ENCODE measurements at regions not wholly inside any gene's neighbourhood (a gene's known extent, or its start where the extent isn't known, plus 50 kb on each side); places are given as distances from the start of the nearest gene placed in this dataset.
"Not testable (repeated sequence)": the region's sequence is repeated elsewhere in the genome, so short reads cannot be mapped to it uniquely, and the experiment has no call there.

DNA sequence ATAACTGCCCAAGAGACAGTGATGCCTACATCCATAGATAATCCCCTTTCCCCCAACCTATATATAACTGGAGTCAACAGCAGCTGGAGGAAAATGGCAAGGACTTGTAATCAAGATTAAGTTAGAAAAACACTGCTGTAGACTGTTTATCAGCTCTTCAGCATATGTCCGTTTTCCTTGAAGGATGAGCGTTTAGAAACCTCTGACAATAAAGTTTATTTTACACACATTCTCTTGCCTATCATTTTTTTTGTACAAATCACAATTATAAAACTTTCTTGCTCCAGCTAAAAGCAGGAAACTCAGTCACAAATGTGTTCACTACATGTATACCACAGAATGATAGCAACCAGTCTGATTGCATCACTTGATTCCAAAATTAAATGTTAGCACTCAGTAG, 50.8 kb downstream of the PPIAL4G start:
- H3K4me3 ChIP-seq (replicated peaks; ENCODE audit: low read depth, low read length); DNase-seq (ENCODE audit: extremely low read depth, low read depth): not testable (repeated sequence)

DNA sequence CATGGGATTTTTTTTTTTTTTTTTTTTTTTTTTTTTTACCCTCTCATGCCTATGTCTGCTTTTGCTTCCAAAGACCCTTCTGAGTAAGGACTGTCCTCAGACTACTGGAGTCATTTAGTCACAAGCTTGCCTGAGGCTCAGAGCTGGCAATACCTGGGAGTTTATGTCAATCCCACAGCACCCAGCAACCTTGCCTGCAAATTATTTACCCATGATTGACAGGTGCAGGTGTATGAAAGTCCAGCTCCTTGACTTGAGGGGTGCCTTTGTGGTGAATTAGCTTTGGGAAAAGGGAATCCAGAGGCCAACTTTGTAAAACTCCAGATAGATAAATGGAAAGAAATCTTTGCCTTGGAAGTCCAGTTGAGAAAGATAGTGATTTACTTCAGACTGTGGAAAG, 53.2 kb downstream of the PPIAL4G start:
- not testable (repeated sequence) for DNase-seq (ENCODE audit: extremely low read depth, low read depth); H3K4me3 ChIP-seq (replicated peaks; ENCODE audit: low read depth, low read length)

DNA sequence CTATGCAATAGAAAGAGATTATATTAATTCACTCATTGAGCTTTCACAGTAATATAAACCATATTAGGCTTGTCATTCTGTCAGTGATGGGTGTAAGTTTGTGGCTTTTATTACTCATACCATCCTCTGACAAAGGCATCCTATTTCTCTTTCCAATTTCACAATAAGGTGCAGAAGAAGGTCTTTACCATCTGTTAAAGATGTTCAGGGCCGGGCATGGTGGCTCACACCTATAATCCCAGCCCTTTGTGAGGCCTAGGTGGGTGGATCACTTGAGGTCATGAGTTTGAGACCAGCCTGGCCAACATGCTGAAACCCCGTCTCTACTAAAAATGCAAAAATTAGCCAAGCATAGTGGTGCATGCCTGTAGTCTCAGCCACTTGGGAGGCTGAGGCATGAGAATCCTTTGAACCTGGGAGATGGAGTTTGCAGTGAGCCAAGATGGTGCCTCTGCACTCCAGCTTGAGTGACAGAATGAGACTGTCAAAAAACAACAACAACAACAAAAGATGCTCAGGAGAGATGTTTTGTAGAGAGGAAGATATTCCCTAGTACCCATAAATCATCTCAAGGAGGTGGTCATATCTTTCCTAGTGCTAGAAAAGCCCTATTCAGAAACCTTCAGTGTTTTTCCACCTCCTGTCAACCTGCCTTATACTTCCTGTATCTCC, 56.0 kb downstream of the PPIAL4G start:
- not testable (repeated sequence) for DNase-seq (ENCODE audit: extremely low read depth, low read depth); H3K4me3 ChIP-seq (replicated peaks; ENCODE audit: low read depth, low read length)

DNA sequence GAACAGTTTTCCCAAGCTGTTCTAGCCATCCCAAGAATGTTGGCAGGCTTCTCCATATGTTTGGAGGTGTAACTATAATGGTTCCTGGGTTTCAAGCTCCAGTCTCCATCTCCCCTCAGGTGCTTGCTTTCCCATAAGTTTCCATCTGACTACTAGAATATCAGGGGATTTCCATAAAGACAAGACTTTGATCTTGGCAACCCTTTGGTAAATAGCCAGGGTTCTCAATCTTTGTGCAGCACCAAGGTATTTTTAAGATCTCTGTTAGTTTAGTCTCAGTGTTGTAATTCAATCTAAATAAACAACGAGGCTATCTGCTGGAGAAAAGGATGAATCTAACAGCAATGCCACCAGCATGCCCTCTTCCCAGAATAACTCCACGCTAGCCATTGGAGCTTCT, 56.7 kb downstream of the PPIAL4G start:
- not testable (repeated sequence) for H3K4me3 ChIP-seq (replicated peaks; ENCODE audit: low read depth, low read length); DNase-seq (ENCODE audit: extremely low read depth, low read depth)

DNA sequence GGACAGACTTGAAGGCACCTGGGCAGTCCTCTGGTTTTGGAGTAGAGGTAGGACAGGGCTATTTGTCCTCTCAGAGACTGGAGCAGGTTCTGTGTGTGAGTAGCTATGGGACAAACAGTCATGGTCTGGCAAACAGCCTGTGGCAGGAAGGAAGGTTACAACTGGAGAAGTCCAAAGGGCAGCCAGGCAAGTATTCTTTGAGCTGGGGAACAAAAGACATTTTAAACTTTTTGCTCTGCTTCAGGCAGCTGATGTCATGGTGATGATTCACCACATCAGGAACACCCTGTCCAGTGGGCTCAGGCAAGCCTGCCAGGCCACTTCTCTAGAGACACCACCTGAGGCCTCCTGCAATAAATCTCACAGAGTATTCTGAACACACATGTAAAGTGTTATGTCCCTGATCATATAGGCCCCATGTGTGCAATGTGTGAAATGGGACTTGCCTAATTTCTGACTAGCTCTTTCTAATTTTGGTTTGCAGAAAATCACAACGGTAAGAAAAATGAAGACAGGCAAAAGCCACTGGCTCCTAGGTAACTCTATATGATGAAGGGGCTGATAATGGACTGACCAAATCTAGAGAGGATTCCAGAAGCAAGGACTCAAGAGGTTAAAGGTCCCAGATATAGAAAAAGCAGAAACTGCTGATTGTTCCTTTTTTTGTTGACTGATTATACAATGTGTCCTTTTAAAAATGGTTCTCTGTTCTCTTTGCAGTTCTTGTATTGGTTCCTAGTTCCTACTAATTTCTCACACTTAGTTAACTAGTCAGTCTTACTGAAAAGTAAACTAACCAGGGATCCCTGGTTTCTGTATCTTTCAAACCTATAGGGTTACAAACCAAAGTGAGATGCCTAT, 58.7 kb downstream of the PPIAL4G start:
- H3K4me3 ChIP-seq (replicated peaks; ENCODE audit: low read depth, low read length): not testable (repeated sequence)
- DNase-seq (ENCODE audit: extremely low read depth, low read depth): peak; percentile 33

DNA sequence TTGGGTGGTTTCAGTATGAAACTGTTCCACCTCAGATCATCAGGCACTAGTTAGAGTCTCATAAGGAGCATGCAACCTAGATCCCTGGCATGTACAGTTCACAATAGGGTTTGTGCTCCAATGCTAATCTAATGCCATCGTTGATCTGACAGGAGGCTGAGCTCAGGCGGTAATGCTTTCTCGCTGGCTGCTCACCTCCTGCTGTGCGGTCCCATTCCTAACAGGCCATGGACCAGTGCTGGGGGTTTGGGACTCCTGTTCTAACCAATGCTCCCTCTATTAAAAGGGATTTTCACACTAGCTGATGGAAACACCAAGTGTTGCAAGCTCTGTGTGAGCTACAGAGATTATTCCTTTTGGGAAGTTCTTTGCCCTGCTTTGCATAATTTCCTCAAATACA, 60.2 kb downstream of the PPIAL4G start:
- DNase-seq (ENCODE audit: extremely low read depth, low read depth); H3K4me3 ChIP-seq (replicated peaks; ENCODE audit: low read depth, low read length): not testable (repeated sequence)

DNA sequence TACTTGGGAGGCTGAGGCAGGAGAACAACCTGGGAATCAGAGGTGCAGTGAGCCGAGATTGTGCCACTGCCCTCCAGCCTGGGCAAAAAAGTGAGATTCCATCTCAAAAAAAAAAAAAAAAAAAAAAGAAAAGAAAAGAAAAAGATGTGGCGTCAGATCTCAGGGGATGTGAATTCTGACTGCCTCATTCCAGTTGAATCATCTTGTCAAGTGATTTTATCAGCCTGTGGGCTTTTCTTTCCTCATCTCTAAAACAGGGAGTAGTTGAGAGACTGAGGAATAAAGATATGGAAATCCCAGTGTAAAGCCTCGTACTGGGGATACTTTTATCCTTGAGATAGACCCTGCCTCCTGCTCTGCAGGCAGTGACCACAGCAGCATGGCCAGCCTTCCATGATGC, 65.9 kb downstream of the PPIAL4G start:
- not testable (repeated sequence) for DNase-seq (ENCODE audit: extremely low read depth, low read depth); H3K4me3 ChIP-seq (replicated peaks; ENCODE audit: low read depth, low read length)

DNA sequence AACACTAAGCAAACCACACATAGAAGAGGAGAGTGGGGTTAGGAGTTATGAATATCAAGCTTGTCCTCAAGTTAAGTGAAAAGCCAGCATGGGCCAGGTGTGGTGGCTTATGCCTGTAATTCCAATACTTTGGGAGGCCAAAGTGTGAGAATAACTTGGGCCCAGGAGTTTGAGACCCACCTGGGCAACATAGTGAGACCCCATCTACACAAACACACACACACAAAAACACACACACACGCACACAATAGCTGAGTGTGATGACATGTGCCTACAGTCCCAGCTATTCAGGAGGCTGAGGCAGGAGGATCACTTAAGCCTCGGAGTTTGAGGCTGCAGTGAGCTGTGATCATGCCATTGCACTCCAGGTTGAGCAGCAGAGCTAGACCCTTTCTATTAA, 69.7 kb downstream of the PPIAL4G start:
- not testable (repeated sequence) for H3K4me3 ChIP-seq (replicated peaks; ENCODE audit: low read depth, low read length); DNase-seq (ENCODE audit: extremely low read depth, low read depth)

DNA sequence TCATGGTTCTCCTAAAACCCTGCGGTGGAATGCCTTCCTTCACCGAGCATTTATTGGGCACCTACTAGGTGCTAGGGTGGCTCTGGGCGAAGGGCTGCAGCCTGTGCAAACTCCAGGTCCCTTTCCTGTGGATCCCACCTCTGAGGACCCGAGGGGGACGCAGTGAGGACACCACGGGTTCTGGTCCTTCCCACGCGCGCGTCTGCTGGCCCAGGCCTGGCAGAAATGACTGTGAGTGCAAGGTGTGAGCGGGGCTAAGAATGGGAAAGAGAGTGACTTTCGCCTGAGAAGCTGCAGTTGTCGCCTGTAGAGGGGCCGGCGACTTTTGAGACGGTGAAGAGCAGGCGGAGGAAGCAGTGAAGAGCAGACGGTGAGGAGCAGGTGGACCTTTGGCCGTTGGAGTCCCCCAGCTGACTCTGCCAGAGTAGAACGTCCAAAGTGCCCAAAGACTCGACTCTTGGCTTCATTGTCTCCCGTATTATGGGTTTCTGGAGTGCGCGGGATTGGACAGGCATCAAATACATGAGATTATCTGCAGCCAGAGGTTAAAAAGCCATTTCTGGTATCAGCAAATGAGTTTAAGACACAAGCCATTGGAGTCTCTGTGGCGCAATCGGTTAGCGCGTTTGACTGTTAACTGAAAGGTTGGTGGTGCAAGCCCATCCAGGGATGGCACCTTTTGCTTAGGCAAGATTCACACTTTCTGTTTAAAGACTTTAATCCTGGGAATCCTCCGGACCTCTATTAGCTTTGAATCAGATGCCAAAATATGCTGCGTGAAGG, 78.1 kb downstream of the PPIAL4G start:
- not testable (repeated sequence) for H3K4me3 ChIP-seq (replicated peaks; ENCODE audit: low read depth, low read length); DNase-seq (ENCODE audit: extremely low read depth, low read depth)

DNA sequence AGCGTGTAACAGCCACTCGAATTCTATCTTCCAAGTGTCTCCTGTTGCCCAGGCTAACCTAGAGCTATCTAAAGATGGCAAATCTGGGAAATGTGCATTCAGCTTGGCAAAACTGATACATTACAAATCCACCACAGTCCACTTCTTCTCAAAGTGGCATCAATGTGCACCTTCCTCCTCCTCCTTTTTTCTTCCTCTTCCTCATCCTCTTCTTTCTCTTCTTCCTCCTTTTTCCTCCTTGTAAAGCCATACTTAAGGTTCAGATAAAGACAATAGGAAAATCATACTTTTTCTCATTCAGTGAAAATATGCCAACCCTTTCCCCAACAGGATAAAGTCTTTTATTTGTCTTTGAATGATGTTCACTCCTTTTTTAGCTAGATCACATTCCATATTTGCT, 79.2 kb downstream of the PPIAL4G start:
- not testable (repeated sequence) for H3K4me3 ChIP-seq (replicated peaks; ENCODE audit: low read depth, low read length); DNase-seq (ENCODE audit: extremely low read depth, low read depth)

DNA sequence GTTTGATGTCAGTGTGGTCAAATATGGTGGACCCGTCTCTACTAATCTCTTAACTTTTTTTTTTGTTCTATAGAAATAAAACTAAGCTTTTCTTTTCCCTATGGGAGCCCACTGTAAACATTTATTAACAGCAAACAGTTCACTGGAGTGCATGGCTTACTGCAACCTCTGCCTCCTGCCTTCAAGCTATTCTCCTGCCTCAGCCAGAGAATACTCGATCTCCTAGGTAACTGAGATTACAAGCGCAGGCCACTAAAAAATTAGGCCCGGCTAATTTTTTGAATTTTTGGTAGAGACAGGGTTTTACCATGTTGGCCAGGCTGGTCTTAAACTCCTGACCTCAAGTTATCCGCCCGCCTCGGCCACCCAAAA, 80.0 kb downstream of the PPIAL4G start:
- DNase-seq (ENCODE audit: extremely low read depth, low read depth): not testable (repeated sequence)
- peak overlapping the region; percentile 48 for H3K4me3 ChIP-seq (replicated peaks; ENCODE audit: low read depth, low read length)

DNA sequence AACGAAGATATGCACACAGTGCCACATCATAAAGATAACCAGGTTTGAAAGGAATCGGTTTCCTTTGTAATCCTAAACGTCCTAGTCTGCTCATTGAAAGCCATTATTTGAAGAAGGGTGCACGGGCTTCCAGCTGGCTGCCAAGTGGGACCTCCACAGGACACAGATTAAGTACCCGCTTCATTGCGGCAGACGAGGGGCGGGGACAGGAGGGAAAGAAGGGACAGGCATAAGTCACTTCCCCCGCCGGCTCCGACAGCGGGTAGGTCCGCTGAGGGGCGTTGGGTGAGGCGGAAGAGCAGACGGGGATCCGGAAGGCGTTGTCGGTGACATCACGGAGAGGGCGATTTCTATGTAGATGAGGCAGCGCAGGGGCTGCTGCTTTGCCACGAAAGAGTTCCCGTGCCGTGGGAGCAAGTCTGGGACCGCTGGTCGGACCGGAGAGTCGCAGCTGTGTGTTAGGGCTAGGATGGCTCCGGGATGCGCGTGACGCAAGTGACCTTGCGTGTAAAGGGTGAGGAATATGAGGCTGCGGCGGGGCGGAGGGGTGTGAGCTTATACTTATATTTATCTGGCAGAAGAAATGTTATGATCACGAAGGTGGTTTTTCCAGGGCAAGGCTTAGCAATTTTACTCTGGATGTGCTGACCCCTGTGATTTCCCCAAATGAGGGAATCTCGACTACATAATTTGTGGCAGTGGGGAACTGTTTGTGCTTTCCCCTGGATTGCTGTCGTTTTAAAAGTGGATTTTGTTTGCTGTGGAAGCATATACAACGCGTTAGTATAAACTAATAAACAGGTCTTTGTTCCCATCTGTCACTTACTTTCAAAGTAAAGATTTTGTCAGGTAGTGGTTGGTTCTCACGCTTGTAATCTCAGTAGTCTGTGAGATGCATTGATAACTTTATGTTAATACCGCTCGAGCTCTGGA, 80.7 kb downstream of the PPIAL4G start:
- H3K4me3 ChIP-seq (replicated peaks; ENCODE audit: low read depth, low read length): peak overlapping the region; percentile 48
- not testable (repeated sequence) for DNase-seq (ENCODE audit: extremely low read depth, low read depth)

DNA sequence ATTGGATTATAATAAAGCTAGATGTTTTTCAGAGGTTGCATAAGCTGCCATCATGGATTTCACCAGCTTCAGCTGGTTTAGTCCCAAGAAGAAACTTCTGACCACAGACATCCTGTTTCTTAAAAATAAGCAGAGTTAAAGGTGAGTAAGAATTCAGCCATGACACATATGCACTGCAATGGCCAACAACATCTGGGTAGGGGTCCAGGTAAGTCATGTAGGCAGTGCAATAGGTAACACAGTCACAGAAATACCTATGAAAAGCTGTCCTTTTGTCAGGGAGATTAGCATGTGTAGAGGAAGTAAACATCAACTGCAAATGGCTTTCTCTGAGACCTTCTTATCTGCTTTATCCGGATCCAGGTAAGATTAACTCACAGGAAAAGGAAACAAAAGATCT, 85.6 kb downstream of the PPIAL4G start:
- not testable (repeated sequence) for H3K4me3 ChIP-seq (replicated peaks; ENCODE audit: low read depth, low read length); DNase-seq (ENCODE audit: extremely low read depth, low read depth)

DNA sequence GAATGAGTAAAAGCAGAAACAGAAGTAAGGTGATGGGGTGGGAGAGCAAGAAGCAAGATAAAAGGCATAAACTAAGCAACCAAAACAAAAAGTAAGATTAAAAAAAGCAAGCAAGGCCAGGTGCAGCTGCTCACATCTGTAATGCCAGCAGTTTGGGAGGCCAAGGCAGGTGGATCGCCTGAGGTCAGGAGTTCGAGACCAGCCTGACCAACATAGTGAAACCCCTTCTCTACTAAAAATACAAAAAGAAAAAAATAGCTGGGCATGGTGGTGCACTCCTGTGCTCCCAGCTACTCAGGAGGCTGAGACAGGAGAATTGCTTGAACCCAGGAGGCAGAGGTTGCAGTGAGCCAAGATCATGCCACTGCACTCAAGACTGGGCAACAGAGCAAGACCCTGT, 90.6 kb downstream of the PPIAL4G start:
- not testable (repeated sequence) for H3K4me3 ChIP-seq (replicated peaks; ENCODE audit: low read depth, low read length); DNase-seq (ENCODE audit: extremely low read depth, low read depth)

DNA sequence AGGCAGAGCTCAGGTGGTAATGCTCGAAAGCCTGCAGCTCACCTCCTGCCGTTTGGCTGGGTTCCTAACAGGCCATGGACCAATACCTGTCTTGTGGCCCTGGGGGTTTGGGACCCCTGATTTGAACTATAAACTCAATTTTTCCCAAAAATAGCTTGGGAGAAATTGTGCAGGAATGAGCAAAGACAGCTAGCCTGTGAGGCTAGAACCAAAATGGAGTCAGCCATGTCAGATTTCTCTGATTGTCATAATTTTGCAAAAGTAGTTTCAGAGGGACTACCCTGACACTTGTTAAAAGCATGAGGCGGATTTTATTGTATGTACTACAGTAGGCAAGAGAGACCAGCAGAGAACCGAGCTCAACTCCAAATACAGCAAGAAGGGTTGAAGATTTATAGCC, 91.8 kb downstream of the PPIAL4G start:
- not testable (repeated sequence) for H3K4me3 ChIP-seq (replicated peaks; ENCODE audit: low read depth, low read length); DNase-seq (ENCODE audit: extremely low read depth, low read depth)

All from HFF-Myc (cell line).